Upper lobe of left lung (tissue), 6 donors: ENCODE measurements at regions not wholly inside any gene's neighbourhood (a gene's known extent, or its start where the extent isn't known, plus 50 kb on each side); places are given as distances from the start of the nearest gene placed in this dataset.

Source experiments
- ATAC-seq, 2 donors: fragments of 200-7000 bp; cut with Tn5 transposase; one replicate each; pipeline ENCODE4 v1.9.1; 2022; ENCODE audit warnings: mild to moderate bottlenecking in 2 of 2, moderate library complexity in 2 of 2; ENCODE audit not compliant: low FRiP score in 2 of 2
- DNase-seq, 2 donors: peaks; one replicate each; pipeline ENCODE4 v3.0.0-alpha.2; 2019 to 2020
- H3K27ac ChIP-seq, 4 donors: fragments of 200-600 bp; sonication (generic); one replicate each; pipeline ENCODE4 v1.5.1; 2016 to 2019
- H3K27me3 ChIP-seq, 4 donors: fragments of 200-600 bp; sonication (generic); one replicate each; pipeline ENCODE4 v1.5.1; 2017 to 2019
- H3K36me3 ChIP-seq, 4 donors: fragments of 200-600 bp; sonication (generic); one replicate each; pipeline ENCODE4 v1.5.1; 2016 to 2019
- H3K4me1 ChIP-seq, 4 donors: fragments of 200-600 bp; sonication (generic); one replicate each; pipeline ENCODE4 v1.5.1; 2018 to 2019
- H3K4me3 ChIP-seq, 4 donors: fragments of 200-600 bp; sonication (generic); one replicate each; pipeline ENCODE4 v1.5.1; 2017 to 2019; ENCODE audit warnings: mild to moderate bottlenecking in 2 of 4, moderate library complexity in 1 of 4
- H3K9me3 ChIP-seq, 4 donors: fragments of 200-600 bp; sonication (generic); one replicate each; pipeline ENCODE4 v1.5.1; 2018 to 2019
- CTCF ChIP-seq, 6 experiments: fragments of 450-650 bp in 4 of 6; fragments of 200-600 bp in 2 of 6; sonication (generic) in 2 of 6; IDR thresholded peaks; one replicate each; pipeline ENCODE4 v1.5.1; 2016 to 2019; ENCODE audit warnings: antibody characterized with exemption in 6 of 6
- EP300 ChIP-seq, 4 donors: sonication (generic); formaldehyde crosslinking; IDR thresholded peaks; one replicate each; pipeline ENCODE4 v1.5.1; 2017; ENCODE audit warnings: antibody characterized with exemption in 4 of 4, control low read depth in 2 of 4
- POLR2A ChIP-seq, 4 donors: fragments of 450-650 bp; IDR thresholded peaks; one replicate each; pipeline ENCODE4 v1.5.1; 2016 to 2017; ENCODE audit warnings: antibody characterized with exemption in 4 of 4, mild to moderate bottlenecking in 2 of 4
- POLR2AphosphoS5 ChIP-seq, 2 donors: sonication (generic); formaldehyde crosslinking; IDR thresholded peaks; one replicate each; pipeline ENCODE4 v1.5.1; 2017; ENCODE audit warnings: antibody characterized with exemption in 2 of 2
- WGBS, 2 donors: methylation state at CpG; one replicate each; pipeline ENCODE4 v1.1.5; 2017 to 2018; 5-methylcytosine and 5-hydroxymethylcytosine counted together
- donor health status: DM: no; HTN: no; CAD: no; lungs with moderate emphysema.
- donor health status: DM: no; HTN: yes; CAD: no; lungs with severe emphysema.

- H3K36me3 ChIP-seq, result no peaks in the 10 kb centered on the region
- no peak for ATAC-seq
- TF ChIP-seq EP300 (IDR thresholded peaks at IDR 0.05) (no peak), CTCF (IDR thresholded peaks at IDR 0.05) (no peak), POLR2A (IDR thresholded peaks at IDR 0.05) (no peak), POLR2AphosphoS5 (IDR thresholded peaks at IDR 0.05) (no peak)
- no peaks in the 10 kb centered on the region for H3K27me3 ChIP-seq
- no peak overlapping the region for H3K27ac ChIP-seq
- no peak for DNase-seq
- H3K9me3 ChIP-seq, result no peaks in the 10 kb centered on the region
- no peak overlapping the region for H3K4me3 ChIP-seq
- no peaks in the 10 kb centered on the region for H3K4me1 ChIP-seq
- 0 to 16% methylated on average over 2 of the region's 2 CpGs for WGBS, 2 donors
These were observed 451.9 kb downstream of the SMARCA1 start for GRCh38 chrX:129071390-129071789.

- H3K27ac ChIP-seq, result no peak overlapping the region
- no peak for DNase-seq
- H3K4me3 ChIP-seq, result no peak overlapping the region
- TF ChIP-seq CTCF (IDR thresholded peaks at IDR 0.05) (no peak), POLR2A (IDR thresholded peaks at IDR 0.05) (no peak), POLR2AphosphoS5 (IDR thresholded peaks at IDR 0.05) (no peak), EP300 (IDR thresholded peaks at IDR 0.05) (no peak)
- no peak for ATAC-seq
- H3K4me1 ChIP-seq, result no peaks in the 10 kb centered on the region
- H3K9me3 ChIP-seq, result no peaks in the 10 kb centered on the region
- no peaks in the 10 kb centered on the region for H3K36me3 ChIP-seq
- no peaks in the 10 kb centered on the region for H3K27me3 ChIP-seq
- WGBS, 2 donors, result 95 to 100% methylated on average over 1 of the region's 1 CpG
These were observed 457.4 kb downstream of the SMARCA1 start for GRCh38 chrX:129065895-129066294.

- H3K27ac ChIP-seq, result no peak overlapping the region
- no peaks in the 10 kb centered on the region for H3K27me3 ChIP-seq
- 86 to 89% methylated on average over 1 of the region's 1 CpG for WGBS, 2 donors
- TF ChIP-seq POLR2A (IDR thresholded peaks at IDR 0.05) (no peak), EP300 (IDR thresholded peaks at IDR 0.05) (no peak), CTCF (IDR thresholded peaks at IDR 0.05) (no peak), POLR2AphosphoS5 (IDR thresholded peaks at IDR 0.05) (no peak)
- no peak for DNase-seq
- H3K36me3 ChIP-seq, result no peaks in the 10 kb centered on the region
- H3K4me1 ChIP-seq, result no peaks in the 10 kb centered on the region
- ATAC-seq, result no peak
- no peaks in the 10 kb centered on the region for H3K9me3 ChIP-seq
- no peak overlapping the region for H3K4me3 ChIP-seq
These were observed 464.9 kb downstream of the SMARCA1 start for GRCh38 chrX:129058405-129058804.

GRCh38 chrX:129043138-129043537 lies 480.2 kb downstream of the SMARCA1 start:
- Histone ChIP-seq H3K27ac (no peak overlapping the region), H3K27me3 (no peaks in the 10 kb centered on the region), H3K4me3 (no peak overlapping the region), H3K36me3 (no peaks in the 10 kb centered on the region), H3K9me3 (no peaks in the 10 kb centered on the region), H3K4me1 (no peaks in the 10 kb centered on the region)
- 90 to 94% methylated on average over 6 to 11 of the region's 11 CpGs for WGBS, 2 donors
- no peak for DNase-seq
- no peak for TF ChIP-seq EP300 (IDR thresholded peaks at IDR 0.05)
- ATAC-seq, result no peak

- no peaks in the 10 kb centered on the region for H3K36me3 ChIP-seq
- no peaks in the 10 kb centered on the region for H3K4me1 ChIP-seq
- 88 to 90% methylated on average over 2 to 5 of the region's 5 CpGs for WGBS, 2 donors
- no peak for DNase-seq
- no peaks in the 10 kb centered on the region for H3K27me3 ChIP-seq
- H3K9me3 ChIP-seq, result no peaks in the 10 kb centered on the region
- H3K27ac ChIP-seq, result no peak overlapping the region
- TF ChIP-seq POLR2AphosphoS5 (IDR thresholded peaks at IDR 0.05), result no peak
- no peak for TF ChIP-seq EP300 (IDR thresholded peaks at IDR 0.05)
- TF ChIP-seq POLR2A (IDR thresholded peaks at IDR 0.05), result no peak
- TF ChIP-seq CTCF (IDR thresholded peaks at IDR 0.05), result no peak
- no peak overlapping the region for H3K4me3 ChIP-seq
- ATAC-seq, result peak in 1 of 2 donors; percentile 25
These were observed 482.0 kb downstream of the SMARCA1 start for GRCh38 chrX:129041319-129041718.
